ENCODE measurements at regions not wholly inside any gene's neighbourhood (a gene's known extent, or its start where the extent isn't known, plus 50 kb on each side); places are given as distances from the start of the nearest gene placed in this dataset.
"Not testable (repeated sequence)": the region's sequence is repeated elsewhere in the genome, so short reads cannot be mapped to it uniquely, and the experiment has no call there.

DNA sequence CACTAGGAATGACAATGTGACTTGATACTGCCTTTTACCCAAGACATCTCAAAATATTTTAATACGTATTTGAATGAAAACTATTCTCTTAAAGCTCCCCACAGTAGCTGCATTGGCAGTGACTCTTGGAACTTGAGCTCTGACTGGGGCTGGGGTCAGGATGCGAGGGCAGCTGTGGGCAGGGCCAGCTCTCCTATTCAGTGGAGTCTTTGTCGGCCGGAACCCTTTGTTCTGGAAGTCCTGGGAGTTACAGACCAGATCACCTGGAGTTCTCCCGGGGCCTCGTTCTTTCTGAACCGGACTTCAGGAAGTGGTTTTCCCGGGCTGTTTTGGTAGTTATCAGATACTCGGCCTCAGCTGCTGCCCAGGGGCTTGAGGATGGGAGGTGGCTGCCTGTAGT is 84.9 kb downstream of the NPIPB11 start:
- no peak overlapping the region for H3K27ac ChIP-seq
- no peaks in the 10 kb centered on the region for H4K20me1 ChIP-seq
- H3K4me1 ChIP-seq: peaks cover 15% of the 10 kb centered on the region
- H3K4me3 ChIP-seq: no peak overlapping the region
- H3K9ac ChIP-seq: no peak overlapping the region
- no peaks in the 10 kb centered on the region for H3K9me3 ChIP-seq
- H3K27me3 ChIP-seq: no peaks in the 10 kb centered on the region
- no peak for TF ChIP-seq Cebpa-rat (IDR thresholded peaks at IDR 0.05)
- no peak overlapping the region for H3K4me2 ChIP-seq
- no peaks in the 10 kb centered on the region for H3K36me3 ChIP-seq

DNA sequence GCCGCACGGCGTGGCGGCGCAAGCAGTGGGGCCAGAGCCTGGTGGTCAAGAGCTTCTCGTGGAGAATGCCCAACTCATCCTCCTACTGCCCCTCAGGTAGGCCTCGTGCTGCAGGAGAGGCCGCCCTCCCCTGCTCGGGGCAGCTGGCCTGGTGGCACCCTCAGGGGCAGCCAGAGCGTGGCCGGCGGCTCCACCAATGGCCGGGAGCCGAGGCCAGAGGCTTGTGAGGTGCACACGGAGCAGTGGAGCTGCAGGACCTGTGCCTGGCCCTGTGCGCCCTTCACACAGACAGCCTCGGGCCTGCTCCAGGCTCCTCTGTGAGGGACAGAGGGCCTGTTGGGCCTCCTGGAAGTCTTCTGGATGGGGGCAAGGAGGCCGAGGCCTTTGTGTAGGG is 85.5 kb downstream of the NPIPB11 start:
- Histone ChIP-seq H3K27me3 (no peaks in the 10 kb centered on the region), H3K27ac (no peak overlapping the region), H3K36me3 (no peaks in the 10 kb centered on the region), H3K4me2 (no peak overlapping the region), H4K20me1 (no peaks in the 10 kb centered on the region), H3K4me3 (no peak overlapping the region), H3K9me3 (no peaks in the 10 kb centered on the region), H3K9ac (no peak overlapping the region), H3K4me1 (peaks cover 15% of the 10 kb centered on the region)
- TF ChIP-seq Cebpa-rat (IDR thresholded peaks at IDR 0.05): no peak

- no peak overlapping the region for H3K9ac ChIP-seq
Measured at GRCh38 chr16:29320274-29320999, 86.1 kb downstream of the NPIPB11 start.

GRCh38 chr16:29319726-29320125 is 86.8 kb downstream of the NPIPB11 start:
- TF ChIP-seq Cebpa-rat (IDR thresholded peaks at IDR 0.05): no peak
- no peak overlapping the region for H3K27ac ChIP-seq

More at GRCh38 chr16:29320274-29320999, 86.1 kb downstream of the NPIPB11 start:
- TF ChIP-seq Cebpa-rat (IDR thresholded peaks at IDR 0.05): no peak
- Histone ChIP-seq H3K4me2 (no peak overlapping the region), H3K9me3 (no peaks in the 10 kb centered on the region), H4K20me1 (no peaks in the 10 kb centered on the region), H3K27ac (no peak overlapping the region), H3K4me1 (peaks cover 15% of the 10 kb centered on the region), H3K27me3 (no peaks in the 10 kb centered on the region), H3K4me3 (no peak overlapping the region), H3K36me3 (no peaks in the 10 kb centered on the region)

DNA sequence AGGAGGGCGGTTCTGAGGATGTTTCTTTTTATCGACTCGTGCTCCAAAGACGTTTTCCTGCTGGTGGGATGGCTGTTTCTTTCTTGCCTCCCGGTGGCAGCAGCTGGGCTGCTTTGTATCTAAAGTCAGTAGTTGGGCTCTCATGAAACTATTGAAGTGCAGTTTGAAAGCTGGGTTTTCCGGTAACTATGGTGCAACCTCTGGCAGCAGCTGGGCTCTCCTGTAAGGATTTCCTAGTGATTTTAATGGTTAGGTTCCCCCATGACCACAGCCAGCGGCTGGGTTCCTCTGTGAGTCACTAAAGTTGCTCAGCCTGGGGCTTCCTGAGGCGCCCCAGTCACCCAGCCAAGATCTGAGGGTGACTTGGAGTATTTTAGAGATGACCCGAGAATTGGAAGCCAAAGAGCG is 87.9 kb downstream of the NPIPB11 start:
- not testable (repeated sequence) for H3K27me3 ChIP-seq, H3K9me3 ChIP-seq, H3K36me3 ChIP-seq, H3K9ac ChIP-seq, H4K20me1 ChIP-seq, H3K4me3 ChIP-seq, H3K27ac ChIP-seq
- H3K4me2 ChIP-seq: peak overlapping the region; percentile 26
- peak; percentile 53; the same call in 1 of the 2 replicates for TF ChIP-seq Cebpa-rat (IDR thresholded peaks at IDR 0.05)
- H3K4me1 ChIP-seq: peaks cover 15% of the 10 kb centered on the region

More at GRCh38 chr16:29319726-29320125, 86.8 kb downstream of the NPIPB11 start:
- H3K4me2 ChIP-seq: no peak overlapping the region
- H3K4me3 ChIP-seq: no peak overlapping the region
- H3K36me3 ChIP-seq: no peaks in the 10 kb centered on the region
- H3K9me3 ChIP-seq: no peaks in the 10 kb centered on the region
- H3K9ac ChIP-seq: no peak overlapping the region
- H4K20me1 ChIP-seq: no peaks in the 10 kb centered on the region
- peaks cover 15% of the 10 kb centered on the region for H3K4me1 ChIP-seq
- H3K27me3 ChIP-seq: no peaks in the 10 kb centered on the region

DNA sequence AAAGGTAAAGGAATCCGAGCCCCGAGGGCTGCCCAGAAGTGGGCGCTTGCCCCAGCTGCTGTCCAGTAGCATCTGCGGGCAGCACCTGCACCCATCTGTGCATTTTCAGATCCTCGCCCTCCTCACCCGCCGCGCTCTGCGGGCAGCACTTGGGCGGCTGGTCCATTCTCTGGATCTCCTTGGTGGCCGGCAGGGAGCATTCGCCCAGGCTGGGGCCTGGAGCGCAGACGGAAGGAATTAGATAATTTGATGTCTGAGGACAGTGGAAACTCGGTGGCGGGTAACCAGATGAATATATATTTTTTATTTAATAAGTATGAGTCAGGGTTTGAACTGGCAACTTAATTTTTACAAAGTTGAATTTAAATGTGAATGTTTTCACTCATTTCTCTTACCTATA is 88.5 kb downstream of the NPIPB11 start:
- H3K27ac ChIP-seq: no peak overlapping the region
- no peak overlapping the region for H3K9ac ChIP-seq
- H3K27me3 ChIP-seq: no peaks in the 10 kb centered on the region
- no peak overlapping the region for H3K4me3 ChIP-seq
- H3K36me3 ChIP-seq: no peaks in the 10 kb centered on the region
- TF ChIP-seq Cebpa-rat (IDR thresholded peaks at IDR 0.05): no peak
- H4K20me1 ChIP-seq: no peaks in the 10 kb centered on the region
- H3K4me2 ChIP-seq: peak overlapping the region; percentile 26; the same call in 1 of the 2 replicates
- peaks cover 15% of the 10 kb centered on the region for H3K4me1 ChIP-seq
- no peaks in the 10 kb centered on the region for H3K9me3 ChIP-seq

GRCh38 chr16:29317269-29317668 is 89.2 kb downstream of the NPIPB11 start:
- Histone ChIP-seq H3K9me3 (no peaks in the 10 kb centered on the region), H4K20me1 (no peaks in the 10 kb centered on the region), H3K4me3 (no peak overlapping the region), H3K27me3 (no peaks in the 10 kb centered on the region), H3K4me2 (no peak overlapping the region), H3K9ac (no peak overlapping the region), H3K4me1 (peaks cover 15% of the 10 kb centered on the region), H3K27ac (no peak overlapping the region), H3K36me3 (no peaks in the 10 kb centered on the region)
- TF ChIP-seq Cebpa-rat (IDR thresholded peaks at IDR 0.05): no peak

GRCh38 chr16:29316761-29317183 is 89.7 kb downstream of the NPIPB11 start:
- no peak overlapping the region for H3K4me2 ChIP-seq

DNA sequence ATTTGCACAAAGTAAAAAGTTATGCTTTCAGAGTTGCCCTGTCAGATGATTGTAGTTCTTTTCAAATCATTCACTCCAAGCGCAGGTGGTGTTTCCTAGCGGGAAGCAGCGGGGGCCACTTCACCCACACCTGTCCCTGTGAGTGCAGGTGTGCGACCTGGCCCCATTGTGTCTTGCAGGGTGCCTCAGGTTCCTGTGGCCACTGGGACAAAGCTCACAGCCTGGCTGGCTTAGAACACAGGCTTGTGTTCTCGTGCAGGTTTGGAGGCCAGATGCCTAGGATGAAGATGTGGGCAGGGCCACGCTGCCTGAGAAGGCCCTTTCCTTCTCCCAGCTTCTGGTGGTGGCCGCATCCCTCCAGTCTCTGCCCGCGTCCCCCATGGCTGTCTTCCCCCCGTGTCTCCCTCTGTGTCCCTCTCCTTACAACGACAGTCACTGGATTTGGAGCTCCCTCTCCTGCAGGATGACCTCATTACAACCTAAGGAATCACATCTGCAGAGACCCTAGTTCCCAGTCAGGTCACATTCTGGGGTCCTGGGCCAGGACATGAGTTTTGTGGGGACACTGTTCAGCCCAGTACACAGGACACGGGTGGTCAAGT is 90.5 kb downstream of the NPIPB11 start:
- TF ChIP-seq Cebpa-rat (IDR thresholded peaks at IDR 0.05): no peak
- H3K4me1 ChIP-seq: peaks cover 15% of the 10 kb centered on the region

More at GRCh38 chr16:29316761-29317183, 89.7 kb downstream of the NPIPB11 start:
- Histone ChIP-seq H4K20me1 (no peaks in the 10 kb centered on the region), H3K27me3 (no peaks in the 10 kb centered on the region), H3K27ac (no peak overlapping the region), H3K4me1 (peaks cover 15% of the 10 kb centered on the region), H3K9me3 (no peaks in the 10 kb centered on the region), H3K4me3 (no peak overlapping the region), H3K9ac (no peak overlapping the region), H3K36me3 (no peaks in the 10 kb centered on the region)
- no peak for TF ChIP-seq Cebpa-rat (IDR thresholded peaks at IDR 0.05)

DNA sequence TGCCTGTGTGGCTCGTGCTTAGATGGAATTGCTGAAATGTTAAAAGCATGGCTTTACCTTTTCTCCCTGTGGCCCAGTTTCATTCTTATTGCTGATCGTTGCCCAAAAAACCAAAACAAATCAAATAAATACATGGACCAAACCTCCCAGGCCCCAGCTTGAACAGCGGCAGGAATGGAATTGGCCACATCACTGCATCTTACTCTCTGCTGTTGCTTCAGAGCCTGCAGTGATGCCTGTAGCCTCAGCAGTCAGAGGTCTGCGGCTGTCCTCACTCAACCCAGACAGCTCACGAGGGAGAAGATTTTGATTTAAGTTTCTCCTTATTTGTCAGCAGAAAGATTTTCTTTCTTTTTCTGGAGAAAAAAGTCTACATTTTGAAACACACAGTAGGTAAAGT is 91.5 kb downstream of the NPIPB11 start:
- H3K4me1 ChIP-seq: peaks cover 15% of the 10 kb centered on the region
- no peaks in the 10 kb centered on the region for H3K9me3 ChIP-seq
- no peak overlapping the region for H3K27ac ChIP-seq
- H3K4me3 ChIP-seq: no peak overlapping the region
- no peak overlapping the region for H3K4me2 ChIP-seq
- no peaks in the 10 kb centered on the region for H4K20me1 ChIP-seq
- H3K36me3 ChIP-seq: no peaks in the 10 kb centered on the region
- H3K27me3 ChIP-seq: no peaks in the 10 kb centered on the region
- H3K9ac ChIP-seq: no peak overlapping the region
- no peak for TF ChIP-seq Cebpa-rat (IDR thresholded peaks at IDR 0.05)

More for the DNA sequence above, 90.5 kb downstream of the NPIPB11 start:
- Histone ChIP-seq H3K4me2 (no peak overlapping the region), H3K27me3 (no peaks in the 10 kb centered on the region), H4K20me1 (no peaks in the 10 kb centered on the region), H3K9me3 (no peaks in the 10 kb centered on the region), H3K36me3 (no peaks in the 10 kb centered on the region), H3K4me3 (no peak overlapping the region), H3K27ac (no peak overlapping the region), H3K9ac (no peak overlapping the region)
